ENCODE measurements at regions not wholly inside any gene's neighbourhood (a gene's known extent, or its start where the extent isn't known, plus 50 kb on each side); places are given as distances from the start of the nearest gene placed in this dataset.

GRCh38 chr16:86176462-86176861 lies 277.5 kb downstream of the IRF8 start:
- H3K4me1 ChIP-seq (ENCODE audit: control insufficient read depth, insufficient read depth, low read length), result no peaks in the 10 kb centered on the region
- H3K27me3 ChIP-seq (ENCODE audit: control insufficient read depth, insufficient read depth, low read length), result peaks cover 4% of the 10 kb centered on the region
- no peaks in the 10 kb centered on the region for H3K9me3 ChIP-seq (ENCODE audit: control insufficient read depth, insufficient read depth, low read length)
- H3K36me3 ChIP-seq (ENCODE audit: control insufficient read depth, insufficient read depth, low read length), result no peaks in the 10 kb centered on the region
- H3K4me3 ChIP-seq (ENCODE audit: low read depth, low read length), result no peak overlapping the region
- no peak overlapping the region for H3K9ac ChIP-seq (ENCODE audit: low read depth, low read length)

- Histone ChIP-seq H3K27me3 (ENCODE audit: control insufficient read depth, insufficient read depth, low read length) (no peaks in the 10 kb centered on the region), H3K9me3 (ENCODE audit: control insufficient read depth, insufficient read depth, low read length) (no peaks in the 10 kb centered on the region), H3K36me3 (ENCODE audit: control insufficient read depth, insufficient read depth, low read length) (no peaks in the 10 kb centered on the region), H3K9ac (ENCODE audit: low read depth, low read length) (no peak overlapping the region), H3K4me1 (ENCODE audit: control insufficient read depth, insufficient read depth, low read length) (no peaks in the 10 kb centered on the region), H3K4me3 (ENCODE audit: low read depth, low read length) (no peak overlapping the region)
Observed at GRCh38 chr16:86180244-86180643, 281.3 kb downstream of the IRF8 start.

- Histone ChIP-seq H3K36me3 (ENCODE audit: control insufficient read depth, insufficient read depth, low read length) (no peaks in the 10 kb centered on the region), H3K9me3 (ENCODE audit: control insufficient read depth, insufficient read depth, low read length) (no peaks in the 10 kb centered on the region), H3K9ac (ENCODE audit: low read depth, low read length) (no peak overlapping the region), H3K27me3 (ENCODE audit: control insufficient read depth, insufficient read depth, low read length) (no peaks in the 10 kb centered on the region), H3K4me3 (ENCODE audit: low read depth, low read length) (no peak overlapping the region), H3K4me1 (ENCODE audit: control insufficient read depth, insufficient read depth, low read length) (no peaks in the 10 kb centered on the region)
Observed at GRCh38 chr16:86180780-86181179, 281.8 kb downstream of the IRF8 start.

- Histone ChIP-seq H3K9ac (ENCODE audit: low read depth, low read length) (no peak overlapping the region), H3K9me3 (ENCODE audit: control insufficient read depth, insufficient read depth, low read length) (no peaks in the 10 kb centered on the region), H3K4me1 (ENCODE audit: control insufficient read depth, insufficient read depth, low read length) (no peaks in the 10 kb centered on the region), H3K4me3 (ENCODE audit: low read depth, low read length) (no peak overlapping the region), H3K36me3 (ENCODE audit: control insufficient read depth, insufficient read depth, low read length) (no peaks in the 10 kb centered on the region), H3K27me3 (ENCODE audit: control insufficient read depth, insufficient read depth, low read length) (no peaks in the 10 kb centered on the region)
Observed at GRCh38 chr16:86181526-86181925, 282.6 kb downstream of the IRF8 start.

GRCh38 chr16:86184185-86184584 lies 285.2 kb downstream of the IRF8 start:
- no peaks in the 10 kb centered on the region for H3K4me1 ChIP-seq (ENCODE audit: control insufficient read depth, insufficient read depth, low read length)
- no peak overlapping the region for H3K4me3 ChIP-seq (ENCODE audit: low read depth, low read length)
- no peaks in the 10 kb centered on the region for H3K36me3 ChIP-seq (ENCODE audit: control insufficient read depth, insufficient read depth, low read length)
- no peak overlapping the region for H3K9ac ChIP-seq (ENCODE audit: low read depth, low read length)
- no peaks in the 10 kb centered on the region for H3K27me3 ChIP-seq (ENCODE audit: control insufficient read depth, insufficient read depth, low read length)
- no peaks in the 10 kb centered on the region for H3K9me3 ChIP-seq (ENCODE audit: control insufficient read depth, insufficient read depth, low read length)

GRCh38 chr16:86185089-86185488 lies 286.1 kb downstream of the IRF8 start:
- H3K36me3 ChIP-seq (ENCODE audit: control insufficient read depth, insufficient read depth, low read length), result no peaks in the 10 kb centered on the region
- H3K4me3 ChIP-seq (ENCODE audit: low read depth, low read length), result no peak overlapping the region
- no peaks in the 10 kb centered on the region for H3K27me3 ChIP-seq (ENCODE audit: control insufficient read depth, insufficient read depth, low read length)
- H3K4me1 ChIP-seq (ENCODE audit: control insufficient read depth, insufficient read depth, low read length), result no peaks in the 10 kb centered on the region
- H3K9ac ChIP-seq (ENCODE audit: low read depth, low read length), result no peak overlapping the region
- no peaks in the 10 kb centered on the region for H3K9me3 ChIP-seq (ENCODE audit: control insufficient read depth, insufficient read depth, low read length)

GRCh38 chr16:86186313-86186712 lies 287.4 kb downstream of the IRF8 start:
- Histone ChIP-seq H3K27me3 (ENCODE audit: control insufficient read depth, insufficient read depth, low read length) (no peaks in the 10 kb centered on the region), H3K4me1 (ENCODE audit: control insufficient read depth, insufficient read depth, low read length) (no peaks in the 10 kb centered on the region), H3K36me3 (ENCODE audit: control insufficient read depth, insufficient read depth, low read length) (no peaks in the 10 kb centered on the region), H3K9me3 (ENCODE audit: control insufficient read depth, insufficient read depth, low read length) (no peaks in the 10 kb centered on the region), H3K4me3 (ENCODE audit: low read depth, low read length) (no peak overlapping the region), H3K9ac (ENCODE audit: low read depth, low read length) (no peak overlapping the region)

- no peak overlapping the region for H3K9ac ChIP-seq (ENCODE audit: low read depth, low read length)
- no peaks in the 10 kb centered on the region for H3K36me3 ChIP-seq (ENCODE audit: control insufficient read depth, insufficient read depth, low read length)
- no peaks in the 10 kb centered on the region for H3K9me3 ChIP-seq (ENCODE audit: control insufficient read depth, insufficient read depth, low read length)
- H3K27me3 ChIP-seq (ENCODE audit: control insufficient read depth, insufficient read depth, low read length), result no peaks in the 10 kb centered on the region
- no peaks in the 10 kb centered on the region for H3K4me1 ChIP-seq (ENCODE audit: control insufficient read depth, insufficient read depth, low read length)
- H3K4me3 ChIP-seq (ENCODE audit: low read depth, low read length), result no peak overlapping the region
Observed at GRCh38 chr16:86189934-86190333, 291.0 kb downstream of the IRF8 start.

- H3K9me3 ChIP-seq (ENCODE audit: control insufficient read depth, insufficient read depth, low read length), result no peaks in the 10 kb centered on the region
- H3K4me3 ChIP-seq (ENCODE audit: low read depth, low read length), result no peak overlapping the region
- H3K36me3 ChIP-seq (ENCODE audit: control insufficient read depth, insufficient read depth, low read length), result no peaks in the 10 kb centered on the region
- no peak overlapping the region for H3K9ac ChIP-seq (ENCODE audit: low read depth, low read length)
- H3K27me3 ChIP-seq (ENCODE audit: control insufficient read depth, insufficient read depth, low read length), result no peaks in the 10 kb centered on the region
- H3K4me1 ChIP-seq (ENCODE audit: control insufficient read depth, insufficient read depth, low read length), result peaks cover 4% of the 10 kb centered on the region
Observed at GRCh38 chr16:86191663-86192062, 292.7 kb downstream of the IRF8 start.

GRCh38 chr16:86193528-86194193 lies 294.7 kb downstream of the IRF8 start:
- Histone ChIP-seq H3K4me1 (ENCODE audit: control insufficient read depth, insufficient read depth, low read length) (peaks cover 4% of the 10 kb centered on the region), H3K9ac (ENCODE audit: low read depth, low read length) (no peak overlapping the region), H3K9me3 (ENCODE audit: control insufficient read depth, insufficient read depth, low read length) (no peaks in the 10 kb centered on the region), H3K36me3 (ENCODE audit: control insufficient read depth, insufficient read depth, low read length) (no peaks in the 10 kb centered on the region), H3K4me3 (ENCODE audit: low read depth, low read length) (no peak overlapping the region), H3K27me3 (ENCODE audit: control insufficient read depth, insufficient read depth, low read length) (no peaks in the 10 kb centered on the region)

- H3K27me3 ChIP-seq (ENCODE audit: control insufficient read depth, insufficient read depth, low read length), result no peaks in the 10 kb centered on the region
- peaks cover 4% of the 10 kb centered on the region for H3K4me1 ChIP-seq (ENCODE audit: control insufficient read depth, insufficient read depth, low read length)
- no peak overlapping the region for H3K9ac ChIP-seq (ENCODE audit: low read depth, low read length)
- no peaks in the 10 kb centered on the region for H3K36me3 ChIP-seq (ENCODE audit: control insufficient read depth, insufficient read depth, low read length)
- no peaks in the 10 kb centered on the region for H3K9me3 ChIP-seq (ENCODE audit: control insufficient read depth, insufficient read depth, low read length)
- no peak overlapping the region for H3K4me3 ChIP-seq (ENCODE audit: low read depth, low read length)
Observed at GRCh38 chr16:86195863-86196630, 297.1 kb downstream of the IRF8 start.

GRCh38 chr16:86196687-86197391 lies 297.9 kb downstream of the IRF8 start:
- H3K9me3 ChIP-seq (ENCODE audit: control insufficient read depth, insufficient read depth, low read length), result no peaks in the 10 kb centered on the region
- no peak overlapping the region for H3K4me3 ChIP-seq (ENCODE audit: low read depth, low read length)
- no peaks in the 10 kb centered on the region for H3K36me3 ChIP-seq (ENCODE audit: control insufficient read depth, insufficient read depth, low read length)
- no peak overlapping the region for H3K9ac ChIP-seq (ENCODE audit: low read depth, low read length)
- H3K4me1 ChIP-seq (ENCODE audit: control insufficient read depth, insufficient read depth, low read length), result peaks cover 4% of the 10 kb centered on the region
- H3K27me3 ChIP-seq (ENCODE audit: control insufficient read depth, insufficient read depth, low read length), result no peaks in the 10 kb centered on the region
